ENCODE measurements at regions not wholly inside any gene's neighbourhood (a gene's known extent, or its start where the extent isn't known, plus 50 kb on each side); places are given as distances from the start of the nearest gene placed in this dataset.

DNA sequence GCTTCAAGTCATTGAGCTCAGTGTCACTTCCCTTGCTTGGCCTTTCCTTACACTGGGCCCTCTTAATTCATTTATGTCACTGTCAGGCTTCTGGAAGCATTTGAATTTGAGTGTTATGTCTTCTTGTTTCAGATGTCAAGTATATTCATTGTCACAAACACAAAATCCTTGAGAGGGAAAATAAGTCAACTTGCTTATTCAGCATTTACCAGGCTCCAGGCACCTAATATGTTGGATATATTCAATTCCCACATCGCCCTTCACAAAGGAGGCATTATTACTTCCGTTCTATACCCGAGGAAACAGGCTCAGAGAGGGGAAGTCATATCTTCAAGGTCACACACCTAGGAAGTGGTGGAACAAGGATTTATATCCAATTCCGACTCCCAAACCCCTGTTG lies 121.1 kb upstream of the SMIM23 start:
- WGBS, 2 experiments (ENCODE audit: extremely low coverage in 1 of 2, insufficient coverage in 1 of 2, insufficient read length in 1 of 2, insufficient replicate concordance in 2 of 2, low coverage in 1 of 2, low lambda C conversion rate in 2 of 2, missing lambda C conversion rate in 1 of 2): 64% methylated on average over 4 of the region's 4 CpGs; no CpG with 5 or more reads in 1 of the 2 experiments

More for the DNA sequence above, 121.1 kb upstream of the SMIM23 start:
- Histone ChIP-seq H4K5ac (ENCODE audit: insufficient read length, low read depth, low read length) (no peak overlapping the region), H2BK5ac (ENCODE audit: low read depth, low read length) (no peak overlapping the region), H4K20me1 (replicated peaks in 1 of 2; ENCODE audit: control insufficient read depth in 1 of 2, insufficient read depth in 2 of 2, low read length in 2 of 2) (no peaks in the 10 kb centered on the region), H2BK15ac (ENCODE audit: low read length) (no peak overlapping the region), H3K14ac (ENCODE audit: insufficient read length) (no peak overlapping the region), H3K4me3 (ENCODE audit: extremely low read depth in 1 of 4, insufficient read depth in 2 of 4, low read depth in 3 of 4, low read length in 4 of 4) (no peak overlapping the region), H4K91ac (replicated peaks; ENCODE audit: insufficient read length, low read length) (no peak overlapping the region), H3K4me2 (ENCODE audit: insufficient read depth in 1 of 2, low read depth in 2 of 2, low read length in 2 of 2) (no peak overlapping the region), H3K56ac (replicated peaks; ENCODE audit: insufficient read length, low read depth, low read length) (no peak overlapping the region), H3K79me2 (ENCODE audit: control insufficient read depth in 1 of 2, insufficient read depth in 2 of 2, low read length in 2 of 2) (no peaks in the 10 kb centered on the region), H3K9ac (replicated peaks in 1 of 4; ENCODE audit: extremely low read depth in 1 of 4, low read depth in 3 of 4, low read length in 3 of 4) (no peak overlapping the region), H3K23me2 (ENCODE audit: low read depth, low read length) (no peaks in the 10 kb centered on the region), H3K27ac (ENCODE audit: low read depth, low read length) (no peak overlapping the region), H2BK120ac (replicated peaks; ENCODE audit: low read depth, low read length) (no peak overlapping the region), H2AK5ac (ENCODE audit: low read depth, low read length) (no peak overlapping the region), H3K23ac (ENCODE audit: insufficient read length) (no peak overlapping the region), H3K18ac (ENCODE audit: extremely low read depth, low read length) (no peak overlapping the region), H3K4me1 (replicated peaks in 1 of 4; ENCODE audit: control insufficient read depth in 3 of 4, insufficient read depth in 4 of 4, low read length in 3 of 4) (peaks cover 0 to 12% (median 6%) of the 10 kb centered on the region in 4 experiments; a peak in 6 of 7 replicates), H3K79me1 (ENCODE audit: low read depth, low read length) (no peaks in the 10 kb centered on the region), H3K36me3 (ENCODE audit: control insufficient read depth in 2 of 4, insufficient read depth in 4 of 4, low read length in 3 of 4) (no peaks in the 10 kb centered on the region), H3K4ac (replicated peaks; ENCODE audit: insufficient read length, low read depth, low read length) (no peak overlapping the region), H2BK12ac (ENCODE audit: low read depth, low read length) (no peak overlapping the region), H2BK20ac (ENCODE audit: low read length) (no peak overlapping the region), H3K9me3 (ENCODE audit: insufficient read depth in 2 of 2, low read depth in 1 of 2, low read length in 1 of 2) (no peaks in the 10 kb centered on the region), H2AFZ (ENCODE audit: low read length) (no peak overlapping the region), H4K8ac (ENCODE audit: extremely low read depth, insufficient read depth, low read length) (no peak overlapping the region), H3K27me3 (replicated peaks in 1 of 4; ENCODE audit: control insufficient read depth in 3 of 4, extremely low read depth in 1 of 4, insufficient read depth in 3 of 4, low read length in 3 of 4) (peaks cover 0 to 2% (median 0%) of the 10 kb centered on the region in 4 experiments; a peak in 3 of 7 replicates)
- CTCF ChIA-PET (ENCODE audit: partially characterized antibody): no interaction called here
- FAIRE-seq (no peak), DNase-seq (ENCODE audit: low read depth in 1 of 2, low spot score in 2 of 2) (no peak)
- POLR2A ChIA-PET (ENCODE audit: partially characterized antibody): no interaction called here
- TF ChIP-seq, protein P1, sequence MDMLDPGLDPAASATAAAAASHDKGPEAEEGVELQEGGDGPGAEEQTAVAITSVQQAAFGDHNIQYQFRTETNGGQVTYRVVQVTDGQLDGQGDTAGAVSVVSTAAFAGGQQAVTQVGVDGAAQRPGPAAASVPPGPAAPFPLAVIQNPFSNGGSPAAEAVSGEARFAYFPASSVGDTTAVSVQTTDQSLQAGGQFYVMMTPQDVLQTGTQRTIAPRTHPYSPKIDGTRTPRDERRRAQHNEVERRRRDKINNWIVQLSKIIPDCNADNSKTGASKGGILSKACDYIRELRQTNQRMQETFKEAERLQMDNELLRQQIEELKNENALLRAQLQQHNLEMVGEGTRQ (IDR thresholded peaks at IDR 0.05; ENCODE audit: low read length): no peak
- TF ChIP-seq BRCA1 (IDR thresholded peaks at IDR 0.05; ENCODE audit: low read depth, low read length) (no peak), SRF (IDR thresholded peaks at IDR 0.05; ENCODE audit: low read depth, low read length) (no peak), CHD2 (IDR thresholded peaks at IDR 0.05; ENCODE audit: low read length) (no peak), EGR1 (IDR thresholded peaks at IDR 0.05; ENCODE audit: borderline replicate concordance, low read depth, low read length) (no peak), FOSL1 (IDR thresholded peaks at IDR 0.05; ENCODE audit: insufficient read depth, low read depth, low read length) (no peak)

Measured in H1 (cell line).